Fibroblast of villous mesenchyme (primary cell): ENCODE measurements at regions not wholly inside any gene's neighbourhood (a gene's known extent, or its start where the extent isn't known, plus 50 kb on each side); places are given as distances from the start of the nearest gene placed in this dataset.

ENCODE experiments used
- DNase-seq: peaks from one replicate; pipeline ENCODE4 v3.0.0-alpha.2; 2010; ENCODE audit warnings: low read depth
- H3K4me3 ChIP-seq: 2 replicates; pipeline ENCODE4 v1.5.1; 2011; ENCODE audit warnings: low read depth, mild to moderate bottlenecking, low read length
- TF ChIP-seq, protein P1 (sequence below): IDR thresholded peaks from 2 replicates; pipeline ENCODE4 v1.5.1; 2012; ENCODE audit warnings: low read depth, mild to moderate bottlenecking, low read length; ENCODE audit not compliant: insufficient read depth

DNA sequence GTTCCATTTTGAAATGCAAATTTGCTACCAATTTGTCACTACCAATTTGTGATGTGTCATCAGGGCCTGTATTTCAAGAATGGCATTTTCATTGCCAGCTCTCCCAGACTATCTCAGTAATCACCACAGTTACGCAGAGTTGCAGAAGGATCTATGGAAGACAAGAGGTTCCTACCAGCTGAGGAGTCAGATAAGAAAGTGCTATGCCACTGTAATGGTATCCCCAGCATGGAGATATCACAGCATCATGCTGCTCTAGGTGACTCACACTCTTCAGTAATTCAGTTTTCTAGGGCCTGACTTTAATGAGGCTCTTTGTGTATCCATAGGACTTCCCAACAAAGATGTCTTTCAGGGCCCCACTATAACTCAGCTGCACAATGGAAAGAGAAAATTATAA is 490.3 kb downstream of the ARHGEF28 start:
- TF ChIP-seq, protein P1, sequence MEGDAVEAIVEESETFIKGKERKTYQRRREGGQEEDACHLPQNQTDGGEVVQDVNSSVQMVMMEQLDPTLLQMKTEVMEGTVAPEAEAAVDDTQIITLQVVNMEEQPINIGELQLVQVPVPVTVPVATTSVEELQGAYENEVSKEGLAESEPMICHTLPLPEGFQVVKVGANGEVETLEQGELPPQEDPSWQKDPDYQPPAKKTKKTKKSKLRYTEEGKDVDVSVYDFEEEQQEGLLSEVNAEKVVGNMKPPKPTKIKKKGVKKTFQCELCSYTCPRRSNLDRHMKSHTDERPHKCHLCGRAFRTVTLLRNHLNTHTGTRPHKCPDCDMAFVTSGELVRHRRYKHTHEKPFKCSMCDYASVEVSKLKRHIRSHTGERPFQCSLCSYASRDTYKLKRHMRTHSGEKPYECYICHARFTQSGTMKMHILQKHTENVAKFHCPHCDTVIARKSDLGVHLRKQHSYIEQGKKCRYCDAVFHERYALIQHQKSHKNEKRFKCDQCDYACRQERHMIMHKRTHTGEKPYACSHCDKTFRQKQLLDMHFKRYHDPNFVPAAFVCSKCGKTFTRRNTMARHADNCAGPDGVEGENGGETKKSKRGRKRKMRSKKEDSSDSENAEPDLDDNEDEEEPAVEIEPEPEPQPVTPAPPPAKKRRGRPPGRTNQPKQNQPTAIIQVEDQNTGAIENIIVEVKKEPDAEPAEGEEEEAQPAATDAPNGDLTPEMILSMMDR, result no peak
- no peak for DNase-seq
- H3K4me3 ChIP-seq, result no peak overlapping the region

DNA sequence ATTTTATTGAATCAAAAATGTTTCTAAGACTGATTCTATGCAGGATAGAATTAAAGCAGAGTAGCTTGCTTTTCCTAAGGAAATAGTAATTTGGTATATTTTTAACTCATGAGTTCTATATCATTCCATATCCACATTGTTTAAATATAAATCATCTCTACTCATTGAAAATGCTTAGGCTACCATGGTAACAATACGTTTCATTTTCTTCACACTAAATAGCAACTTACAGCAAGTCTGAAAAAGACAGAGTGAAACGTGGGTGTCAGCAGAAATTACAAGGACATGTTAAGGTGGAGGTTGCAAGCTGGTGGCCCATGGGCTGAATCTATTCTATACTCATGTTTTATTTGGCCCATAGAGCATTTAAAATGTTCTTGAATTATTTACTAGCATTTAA is 487.9 kb downstream of the ARHGEF28 start:
- no peak overlapping the region for H3K4me3 ChIP-seq
- no peak for DNase-seq
- TF ChIP-seq, protein P1, result no peak

- DNase-seq, result no peak
- TF ChIP-seq, protein P1, result no peak
- no peak overlapping the region for H3K4me3 ChIP-seq
These were observed 487.2 kb downstream of the ARHGEF28 start for GRCh38 chr5:74113196-74113540.

GRCh38 chr5:74112372-74113195 is 486.6 kb downstream of the ARHGEF28 start:
- no peak overlapping the region for H3K4me3 ChIP-seq
- DNase-seq, result no peak
- TF ChIP-seq, protein P1, result no peak

DNA sequence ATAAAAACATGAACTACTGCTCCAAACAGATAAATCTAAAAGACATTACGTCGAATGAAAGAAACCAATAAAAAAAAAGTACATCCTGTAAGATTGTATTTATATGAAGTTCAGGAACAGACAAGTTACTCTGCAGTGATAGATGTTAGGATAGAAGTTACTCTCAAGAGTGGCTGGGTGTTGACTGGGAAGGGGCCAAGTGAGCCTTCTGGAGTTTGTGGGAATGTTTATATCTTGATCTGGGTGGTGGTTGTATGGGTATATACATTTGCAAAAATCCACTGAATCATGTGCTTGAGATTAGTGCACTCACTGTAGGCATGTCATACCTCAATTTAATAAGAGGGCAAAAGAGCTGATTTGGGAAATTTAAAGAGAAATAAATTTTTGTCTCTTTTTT is 485.8 kb downstream of the ARHGEF28 start:
- TF ChIP-seq, protein P1, result no peak
- H3K4me3 ChIP-seq, result no peak overlapping the region
- no peak for DNase-seq

- no peak overlapping the region for H3K4me3 ChIP-seq
- TF ChIP-seq, protein P1, result no peak
- DNase-seq, result no peak
These were observed 483.3 kb downstream of the ARHGEF28 start for GRCh38 chr5:74109344-74109743.

- no peak overlapping the region for H3K4me3 ChIP-seq
- TF ChIP-seq, protein P1, result no peak
- no peak for DNase-seq
These were observed 481.9 kb downstream of the ARHGEF28 start for GRCh38 chr5:74107899-74108298.
